Parathyroid adenoma (tissue), 2 donors: ENCODE measurements at regions not wholly inside any gene's neighbourhood (a gene's known extent, or its start where the extent isn't known, plus 50 kb on each side); places are given as distances from the start of the nearest gene placed in this dataset.

ENCODE experiments used
- H2AFZ ChIP-seq: fragments of 300-600 bp; sonication (generic); one replicate; pipeline ENCODE4 v1.7.0; 2017; ENCODE audit warnings: antibody characterized with exemption, mild to moderate bottlenecking
- H3K27ac ChIP-seq: fragments of 300-600 bp; sonication (generic); one replicate; pipeline ENCODE4 v1.7.0; 2017
- H3K27me3 ChIP-seq: fragments of 300-600 bp; sonication (generic); one replicate; pipeline ENCODE4 v1.7.0; 2017; ENCODE audit warnings: low read length; ENCODE audit not compliant: control insufficient read depth, insufficient read depth
- H3K36me3 ChIP-seq: fragments of 300-600 bp; sonication (generic); one replicate; pipeline ENCODE4 v1.7.0; 2017; ENCODE audit warnings: low read length; ENCODE audit not compliant: control insufficient read depth, insufficient read depth
- H3K4me1 ChIP-seq: fragments of 300-600 bp; sonication (generic); one replicate; pipeline ENCODE4 v1.7.0; 2017; ENCODE audit warnings: control low read depth
- H3K4me2 ChIP-seq: fragments of 300-600 bp; sonication (generic); one replicate; pipeline ENCODE4 v1.7.0; 2017; ENCODE audit warnings: low read length
- H3K4me3 ChIP-seq: fragments of 300-600 bp; sonication (generic); one replicate; pipeline ENCODE4 v1.7.0; 2017; ENCODE audit warnings: low read depth, low read length
- H3K79me2 ChIP-seq: fragments of 300-600 bp; sonication (generic); one replicate; pipeline ENCODE4 v1.7.0; 2017; ENCODE audit warnings: control low read depth
- H3K9ac ChIP-seq: fragments of 300-600 bp; sonication (generic); one replicate; pipeline ENCODE4 v1.7.0; 2017; ENCODE audit warnings: mild to moderate bottlenecking
- H3K9me3 ChIP-seq: fragments of 300-600 bp; sonication (generic); one replicate; pipeline ENCODE4 v1.7.0; 2017; ENCODE audit warnings: low read length; ENCODE audit not compliant: control insufficient read depth
- TF ChIP-seq, protein P1 (sequence below): fragments of 300-600 bp; sonication (generic); IDR thresholded peaks from one replicate; pipeline ENCODE4 v1.7.0; 2017; ENCODE audit warnings: antibody characterized with exemption, mild to moderate bottlenecking
- donor health status: primary hyperparathyroidism.

DNA sequence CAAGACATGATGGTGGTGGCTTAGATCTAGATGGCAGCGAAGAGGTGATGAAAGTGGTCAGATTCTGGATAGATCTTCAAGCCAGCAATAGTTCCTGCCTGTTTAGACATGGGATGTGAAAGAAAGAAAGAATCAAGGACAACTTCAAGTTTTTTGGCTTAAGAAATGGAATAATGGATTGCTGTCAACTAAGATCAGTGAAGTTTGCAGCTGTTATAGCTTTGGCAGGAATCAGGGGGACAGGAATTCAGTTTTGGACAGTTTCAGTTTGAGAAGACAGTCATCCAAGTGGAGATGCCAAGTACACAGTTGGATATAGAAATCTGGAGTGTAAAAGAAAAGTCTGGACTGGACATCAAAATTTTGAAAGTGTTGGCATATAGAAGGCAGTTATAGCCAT is 283.7 kb upstream of the PKDCC start:
- TF ChIP-seq, protein P1, sequence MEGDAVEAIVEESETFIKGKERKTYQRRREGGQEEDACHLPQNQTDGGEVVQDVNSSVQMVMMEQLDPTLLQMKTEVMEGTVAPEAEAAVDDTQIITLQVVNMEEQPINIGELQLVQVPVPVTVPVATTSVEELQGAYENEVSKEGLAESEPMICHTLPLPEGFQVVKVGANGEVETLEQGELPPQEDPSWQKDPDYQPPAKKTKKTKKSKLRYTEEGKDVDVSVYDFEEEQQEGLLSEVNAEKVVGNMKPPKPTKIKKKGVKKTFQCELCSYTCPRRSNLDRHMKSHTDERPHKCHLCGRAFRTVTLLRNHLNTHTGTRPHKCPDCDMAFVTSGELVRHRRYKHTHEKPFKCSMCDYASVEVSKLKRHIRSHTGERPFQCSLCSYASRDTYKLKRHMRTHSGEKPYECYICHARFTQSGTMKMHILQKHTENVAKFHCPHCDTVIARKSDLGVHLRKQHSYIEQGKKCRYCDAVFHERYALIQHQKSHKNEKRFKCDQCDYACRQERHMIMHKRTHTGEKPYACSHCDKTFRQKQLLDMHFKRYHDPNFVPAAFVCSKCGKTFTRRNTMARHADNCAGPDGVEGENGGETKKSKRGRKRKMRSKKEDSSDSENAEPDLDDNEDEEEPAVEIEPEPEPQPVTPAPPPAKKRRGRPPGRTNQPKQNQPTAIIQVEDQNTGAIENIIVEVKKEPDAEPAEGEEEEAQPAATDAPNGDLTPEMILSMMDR: no peak
- Histone ChIP-seq H3K4me3 (no peak overlapping the region), H3K27me3 (no peaks in the 10 kb centered on the region), H3K4me1 (peaks cover 10% of the 10 kb centered on the region), H3K9me3 (no peaks in the 10 kb centered on the region), H3K79me2 (no peaks in the 10 kb centered on the region), H3K9ac (no peak overlapping the region), H2AFZ (peak overlapping the region; percentile 39), H3K27ac (no peak overlapping the region), H3K36me3 (no peaks in the 10 kb centered on the region), H3K4me2 (no peak overlapping the region)

DNA sequence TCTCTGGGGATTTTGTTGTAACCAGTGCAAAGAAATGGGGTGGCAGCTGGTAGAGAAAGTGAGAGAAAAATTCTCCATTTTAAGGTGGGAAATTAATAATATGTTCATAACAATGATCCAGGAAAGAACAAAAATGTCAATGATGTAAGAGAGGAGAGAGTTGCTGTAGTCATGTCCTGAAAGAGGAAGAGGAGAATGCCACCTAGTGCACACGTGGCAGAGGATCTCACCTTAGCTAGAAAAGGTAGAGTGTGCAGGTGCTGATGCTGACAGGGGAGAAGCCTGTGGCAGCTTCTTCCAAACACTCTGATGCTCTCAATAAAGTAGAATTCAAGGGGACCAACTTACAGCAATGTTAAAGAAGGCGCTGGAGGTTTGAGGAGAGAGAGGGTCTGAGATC is 282.9 kb upstream of the PKDCC start:
- Histone ChIP-seq H2AFZ (peak overlapping the region; percentile 39), H3K36me3 (no peaks in the 10 kb centered on the region), H3K9me3 (no peaks in the 10 kb centered on the region), H3K4me2 (no peak overlapping the region), H3K79me2 (no peaks in the 10 kb centered on the region), H3K27me3 (no peaks in the 10 kb centered on the region), H3K4me1 (peaks cover 10% of the 10 kb centered on the region), H3K4me3 (no peak overlapping the region), H3K9ac (no peak overlapping the region), H3K27ac (no peak overlapping the region)
- TF ChIP-seq, protein P1: peak; percentile 39

DNA sequence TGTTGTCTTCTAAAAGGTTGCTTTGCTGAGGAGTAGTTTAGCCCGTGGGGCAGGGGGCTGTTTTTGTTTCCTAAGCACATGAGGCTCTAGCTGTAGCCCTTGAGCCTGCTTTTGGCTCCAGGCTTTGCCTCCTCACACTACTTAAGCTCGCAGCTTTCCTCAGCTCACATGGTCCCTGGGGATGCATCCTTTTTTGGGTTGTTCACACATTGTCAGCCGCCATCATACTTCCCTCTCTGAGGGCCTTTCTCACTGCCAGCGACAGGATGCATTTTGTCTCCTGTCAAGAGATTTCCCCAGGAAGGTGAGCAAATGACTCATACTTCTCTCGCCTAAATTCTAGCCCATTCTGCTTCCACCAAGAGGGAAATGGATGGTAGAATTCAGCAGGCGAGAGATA is 279.5 kb upstream of the PKDCC start:
- H3K27me3 ChIP-seq: no peaks in the 10 kb centered on the region
- TF ChIP-seq, protein P1: no peak
- no peaks in the 10 kb centered on the region for H3K9me3 ChIP-seq
- H3K4me3 ChIP-seq: no peak overlapping the region
- H3K9ac ChIP-seq: no peak overlapping the region
- H3K4me1 ChIP-seq: peaks cover 6% of the 10 kb centered on the region
- no peaks in the 10 kb centered on the region for H3K79me2 ChIP-seq
- H3K36me3 ChIP-seq: no peaks in the 10 kb centered on the region
- peak overlapping the region; percentile 21 for H2AFZ ChIP-seq
- no peak overlapping the region for H3K4me2 ChIP-seq
- no peak overlapping the region for H3K27ac ChIP-seq

DNA sequence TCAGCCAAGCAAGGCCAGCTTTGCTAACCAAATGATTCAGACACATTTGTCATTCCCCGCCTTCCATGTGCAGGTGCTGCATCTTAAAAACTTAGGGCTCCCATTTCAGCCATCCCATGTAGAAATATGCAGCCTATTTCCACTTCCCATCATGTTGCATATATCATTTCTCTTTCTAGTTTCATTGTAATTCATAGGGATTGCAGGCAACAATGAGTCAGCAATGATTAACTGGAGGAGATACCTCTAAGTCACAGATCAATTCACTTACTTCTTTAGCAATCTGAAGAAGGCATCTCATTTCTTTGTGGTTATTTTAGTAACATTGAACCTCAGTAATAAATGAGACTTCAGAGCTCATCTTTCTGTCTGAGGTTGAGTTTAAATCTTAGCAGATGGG is 276.1 kb upstream of the PKDCC start:
- peak overlapping the region; percentile 53 for H2AFZ ChIP-seq
- H3K4me1 ChIP-seq: no peaks in the 10 kb centered on the region
- H3K36me3 ChIP-seq: no peaks in the 10 kb centered on the region
- TF ChIP-seq, protein P1: no peak
- no peak overlapping the region for H3K4me2 ChIP-seq
- no peak overlapping the region for H3K4me3 ChIP-seq
- no peak overlapping the region for H3K27ac ChIP-seq
- H3K9me3 ChIP-seq: no peaks in the 10 kb centered on the region
- no peaks in the 10 kb centered on the region for H3K27me3 ChIP-seq
- H3K9ac ChIP-seq: no peak overlapping the region
- no peaks in the 10 kb centered on the region for H3K79me2 ChIP-seq

DNA sequence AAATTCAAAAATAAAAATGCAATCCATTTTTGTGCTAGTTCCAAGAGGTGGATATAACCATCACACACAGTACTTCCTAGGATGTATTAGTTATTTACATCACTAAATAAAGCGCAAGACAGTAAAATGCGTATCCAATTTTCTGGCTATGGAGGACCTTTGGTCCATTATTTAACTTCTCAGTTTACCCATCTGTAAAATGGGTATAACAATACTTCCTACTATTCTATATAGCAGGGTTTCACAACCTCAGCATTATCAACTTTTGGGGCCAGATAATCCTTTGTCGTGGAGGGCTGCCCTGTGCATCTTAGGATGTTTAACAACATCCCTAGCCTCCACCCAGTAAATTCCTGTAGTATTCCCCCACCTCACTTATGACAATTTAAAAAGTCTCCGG is 275.1 kb upstream of the PKDCC start:
- TF ChIP-seq, protein P1: no peak
- no peak overlapping the region for H2AFZ ChIP-seq

More for the DNA sequence above, 275.1 kb upstream of the PKDCC start:
- Histone ChIP-seq H3K9ac (no peak overlapping the region), H3K27ac (no peak overlapping the region), H3K27me3 (no peaks in the 10 kb centered on the region), H3K36me3 (no peaks in the 10 kb centered on the region), H3K79me2 (no peaks in the 10 kb centered on the region), H3K9me3 (no peaks in the 10 kb centered on the region), H3K4me1 (no peaks in the 10 kb centered on the region), H3K4me2 (no peak overlapping the region), H3K4me3 (no peak overlapping the region)
